ENCODE measurements at regions not wholly inside any gene's neighbourhood (a gene's known extent, or its start where the extent isn't known, plus 50 kb on each side); places are given as distances from the start of the nearest gene placed in this dataset.

GRCh38 chr3:11907667-11908660 lies 61.3 kb upstream of the TAMM41 start:
- TF ChIP-seq GATA2 (IDR thresholded peaks at IDR 0.05; ENCODE audit: low read depth, low read length) (no peak), GATA3 (IDR thresholded peaks at IDR 0.05; ENCODE audit: low read depth, low read length) (no peak)
